ENCODE measurements at regions not wholly inside any gene's neighbourhood (a gene's known extent, or its start where the extent isn't known, plus 50 kb on each side); places are given as distances from the start of the nearest gene placed in this dataset.

DNA sequence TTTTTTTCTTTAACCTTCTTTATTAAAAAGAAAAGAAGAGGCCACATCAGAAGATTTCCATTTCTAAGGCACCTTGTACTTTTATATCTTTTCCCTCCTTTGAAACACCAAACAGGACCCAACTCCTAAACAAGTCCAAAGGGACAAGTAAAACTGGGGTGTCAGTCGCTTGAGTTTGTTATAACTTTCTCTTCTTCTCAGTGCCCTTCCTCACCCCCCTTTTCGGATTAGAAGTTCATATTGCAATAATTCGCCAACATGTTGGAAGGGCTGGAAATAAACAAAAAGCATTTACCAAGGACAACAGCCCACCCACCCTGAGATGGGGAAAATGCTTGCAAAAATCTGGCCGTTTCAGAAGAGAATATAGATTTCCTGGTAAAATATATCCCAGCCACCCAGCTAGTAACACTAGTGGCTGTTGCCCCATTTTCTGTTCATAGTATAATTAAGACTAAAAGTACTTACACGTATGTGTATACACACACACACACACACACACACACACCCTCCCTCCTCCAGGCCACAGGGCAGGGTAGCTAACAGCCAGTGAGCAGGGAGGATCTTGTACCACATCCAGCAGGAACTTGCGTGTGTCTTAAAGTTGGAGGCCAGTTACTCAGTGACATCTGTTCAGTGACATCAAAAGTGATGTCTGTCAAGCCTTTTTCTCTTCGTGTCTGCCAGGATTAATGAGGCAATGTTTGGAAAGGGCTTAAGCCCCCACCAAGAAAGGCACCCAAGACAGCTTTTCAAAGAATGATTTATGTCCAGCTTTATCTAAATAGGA lies 149.1 kb upstream of the KLF4 start:
- Histone ChIP-seq H3K4me3 (replicated peaks in 1 of 2; ENCODE audit: low read depth in 1 of 2, low read length in 2 of 2) (no peak overlapping the region), H3K27me3 (ENCODE audit: insufficient read depth, low read length) (no peaks in the 10 kb centered on the region), H3K4me2 (ENCODE audit: low read length) (no peak overlapping the region), H3K9ac (ENCODE audit: low read length) (no peak overlapping the region), H3K9me3 (ENCODE audit: control insufficient read depth in 1 of 2, insufficient read depth in 1 of 2, low read depth in 1 of 2, low read length in 2 of 2) (no peaks in the 10 kb centered on the region), H3K4me1 (ENCODE audit: control insufficient read depth in 1 of 2, insufficient read depth in 2 of 2, low read length in 2 of 2) (no peaks in the 10 kb centered on the region; a peak in 2 of 4 replicates), H3K27ac (ENCODE audit: low read depth, low read length) (no peak overlapping the region), H2AFZ (ENCODE audit: low read depth, low read length, poor library complexity, severe bottlenecking) (no peak overlapping the region), H3K79me2 (ENCODE audit: insufficient read depth, low read length) (no peaks in the 10 kb centered on the region), H3K9me2 (ENCODE audit: insufficient read depth) (no peaks in the 10 kb centered on the region), H4K20me1 (ENCODE audit: insufficient read depth) (no peaks in the 10 kb centered on the region), H3K36me3 (ENCODE audit: control insufficient read depth in 1 of 2, insufficient read depth in 2 of 2, low read length in 2 of 2) (no peaks in the 10 kb centered on the region)
- DNase-seq (ENCODE audit: low read depth, low spot score) (no peak), ATAC-seq (no peak)
- TF ChIP-seq, protein P1, sequence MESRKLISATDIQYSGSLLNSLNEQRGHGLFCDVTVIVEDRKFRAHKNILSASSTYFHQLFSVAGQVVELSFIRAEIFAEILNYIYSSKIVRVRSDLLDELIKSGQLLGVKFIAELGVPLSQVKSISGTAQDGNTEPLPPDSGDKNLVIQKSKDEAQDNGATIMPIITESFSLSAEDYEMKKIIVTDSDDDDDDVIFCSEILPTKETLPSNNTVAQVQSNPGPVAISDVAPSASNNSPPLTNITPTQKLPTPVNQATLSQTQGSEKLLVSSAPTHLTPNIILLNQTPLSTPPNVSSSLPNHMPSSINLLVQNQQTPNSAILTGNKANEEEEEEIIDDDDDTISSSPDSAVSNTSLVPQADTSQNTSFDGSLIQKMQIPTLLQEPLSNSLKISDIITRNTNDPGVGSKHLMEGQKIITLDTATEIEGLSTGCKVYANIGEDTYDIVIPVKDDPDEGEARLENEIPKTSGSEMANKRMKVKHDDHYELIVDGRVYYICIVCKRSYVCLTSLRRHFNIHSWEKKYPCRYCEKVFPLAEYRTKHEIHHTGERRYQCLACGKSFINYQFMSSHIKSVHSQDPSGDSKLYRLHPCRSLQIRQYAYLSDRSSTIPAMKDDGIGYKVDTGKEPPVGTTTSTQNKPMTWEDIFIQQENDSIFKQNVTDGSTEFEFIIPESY (IDR thresholded peaks at IDR 0.05; ENCODE audit: extremely low read depth, insufficient replicate concordance, low read length), result no peak
- TF ChIP-seq CEBPB (IDR thresholded peaks at IDR 0.05; ENCODE audit: low read depth), result no peak
- TF ChIP-seq, protein P2, sequence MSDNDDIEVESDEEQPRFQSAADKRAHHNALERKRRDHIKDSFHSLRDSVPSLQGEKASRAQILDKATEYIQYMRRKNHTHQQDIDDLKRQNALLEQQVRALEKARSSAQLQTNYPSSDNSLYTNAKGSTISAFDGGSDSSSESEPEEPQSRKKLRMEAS (IDR thresholded peaks at IDR 0.05), result no peak
- TF ChIP-seq ZFX (IDR thresholded peaks at IDR 0.05), result no peak
- no peak for TF ChIP-seq EGR1 (IDR thresholded peaks at IDR 0.05; ENCODE audit: low read depth)
- POLR2A ChIA-PET, result no interaction called here
- CTCF ChIA-PET, result no interaction called here
- RAD21 ChIA-PET (ENCODE audit: low non-redundant PET in 1 of 2, low total read pairs in 2 of 2, uncharacterized antibody in 2 of 2, unreplicated experiment in 2 of 2), result no interaction called here
- intact Hi-C loops (cut with micrococcal nuclease), result no loop called here
- BruUV-seq (replicated peaks), result no TSS peak

Measured in HCT116 (cell line).